HG03103 (cell line): ENCODE measurements at regions not wholly inside any gene's neighbourhood (a gene's known extent, or its start where the extent isn't known, plus 50 kb on each side); places are given as distances from the start of the nearest gene placed in this dataset.
"Not testable (repeated sequence)": the region's sequence is repeated elsewhere in the genome, so short reads cannot be mapped to it uniquely, and the experiment has no call there.

Experiments used
- ATAC-seq: cut with Tn5 transposase; IDR thresholded peaks from one replicate; pipeline ENCODE4 v1.9.1; 2021; ENCODE audit warnings: low read depth; ENCODE audit not compliant: unreplicated experiment

DNA sequence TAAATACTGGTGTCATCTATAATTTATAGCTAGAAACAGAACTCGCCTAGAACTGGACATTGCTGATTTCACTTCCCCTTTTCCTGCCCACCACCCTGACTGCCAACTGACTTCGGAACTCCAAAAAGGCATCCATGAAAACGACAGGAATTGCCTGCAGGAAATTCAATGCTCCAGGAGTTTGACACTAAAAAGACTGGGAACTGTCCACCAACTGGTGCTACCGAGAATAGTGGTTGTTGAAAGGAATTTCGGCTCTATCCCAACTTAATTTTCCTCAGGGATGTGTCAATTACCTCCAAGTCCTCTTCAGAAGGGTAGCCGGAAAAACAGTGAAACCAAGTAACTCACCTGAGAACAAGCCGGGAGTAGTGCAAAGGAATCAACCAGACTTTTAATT is 440.0 kb downstream of the PRELID2 start:
- ATAC-seq: not testable (repeated sequence)

DNA sequence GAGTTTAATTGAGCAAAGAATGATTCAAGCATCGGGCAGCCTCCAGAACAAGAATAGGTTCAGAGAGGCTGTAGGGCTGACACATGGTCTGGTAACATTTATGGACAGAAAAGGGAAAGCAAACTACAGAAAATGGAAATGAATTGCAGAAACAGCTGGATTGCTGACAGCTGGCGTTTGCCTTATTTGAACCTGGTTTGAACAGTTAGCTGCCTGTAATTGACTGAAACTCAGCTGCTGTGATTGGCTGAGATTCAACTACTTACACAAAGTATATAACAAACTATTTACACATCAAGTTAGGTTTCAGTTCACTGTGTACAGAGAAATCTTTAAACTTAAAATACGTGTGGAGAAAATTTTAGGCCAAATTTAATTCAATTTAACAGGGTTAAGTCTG is 441.7 kb downstream of the PRELID2 start:
- no peak for ATAC-seq

DNA sequence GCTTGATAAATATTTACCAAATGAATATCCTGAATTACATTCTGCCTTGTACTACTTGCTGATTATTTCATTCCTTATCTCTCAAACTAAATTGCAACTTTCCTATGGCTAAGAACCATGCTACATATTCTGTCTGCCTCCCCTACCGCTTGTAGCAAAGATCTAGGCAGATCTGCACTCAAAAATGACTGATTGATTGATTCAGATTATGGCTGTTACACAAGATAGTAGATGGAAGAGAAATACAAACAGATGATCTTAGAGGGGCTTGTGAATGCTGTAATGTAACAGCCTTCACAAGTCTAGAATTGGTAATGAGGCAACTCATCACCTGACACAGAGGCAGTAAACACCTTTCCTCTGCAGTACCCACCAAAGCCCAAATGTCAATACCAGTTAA is 446.1 kb downstream of the PRELID2 start:
- no peak for ATAC-seq

DNA sequence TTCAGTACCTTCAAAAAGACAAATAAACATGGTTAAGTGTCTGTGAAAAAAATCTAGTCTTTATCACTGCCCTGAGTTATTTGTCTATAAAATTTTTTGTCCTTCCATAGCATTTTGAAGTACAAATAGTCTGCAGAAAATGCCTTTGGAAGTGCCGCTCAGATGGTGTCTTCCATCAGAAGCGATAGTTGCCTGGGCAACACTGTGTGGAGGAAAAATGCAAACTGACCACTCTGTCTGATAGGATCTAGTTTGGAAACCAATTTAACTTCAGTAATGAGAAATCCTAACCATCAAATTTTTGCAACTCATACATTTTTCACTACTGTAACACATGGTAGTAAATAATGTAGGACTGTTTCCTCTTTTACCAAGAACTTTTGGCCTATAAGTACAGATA is 449.9 kb downstream of the PRELID2 start:
- no peak for ATAC-seq

DNA sequence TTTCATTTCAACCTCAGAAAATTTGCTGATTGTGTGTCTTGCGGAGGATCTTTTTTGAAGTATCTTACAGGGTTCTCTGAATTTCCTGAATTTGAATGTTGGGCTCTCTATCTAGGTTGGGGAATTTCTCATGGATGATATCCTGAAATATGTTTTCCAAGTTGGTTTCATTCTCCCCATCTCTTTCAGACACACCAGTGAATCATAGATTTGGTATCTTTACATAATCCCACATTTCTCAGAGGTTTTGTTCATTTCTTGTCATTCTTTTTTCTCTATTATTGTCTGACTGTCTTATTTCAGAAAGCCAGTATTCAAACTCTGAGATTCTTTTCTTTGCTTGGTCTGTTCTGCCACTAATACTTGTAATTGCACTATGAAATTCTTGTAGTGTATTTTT is 456.9 kb downstream of the PRELID2 start:
- ATAC-seq: no peak

DNA sequence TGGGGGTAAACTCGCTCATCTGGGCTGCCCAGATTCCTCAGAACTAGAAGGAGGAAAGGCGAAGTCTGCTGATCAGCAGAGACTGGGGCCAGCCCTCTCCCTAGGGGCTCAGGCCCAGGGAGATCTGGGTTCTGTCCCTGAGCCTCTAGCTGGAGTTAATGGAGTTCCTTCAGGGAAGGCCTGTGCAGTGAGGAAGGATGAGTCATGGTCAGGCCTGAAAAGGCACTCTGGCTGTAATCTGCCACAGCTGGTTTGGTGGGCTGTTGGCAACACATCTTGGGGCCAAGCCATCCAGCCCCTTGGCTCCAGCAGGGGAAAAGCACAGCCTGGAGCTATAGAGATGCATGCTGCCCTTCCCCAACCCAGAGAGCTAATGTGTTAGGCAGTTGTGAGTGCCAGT is 459.6 kb downstream of the PRELID2 start:
- no peak for ATAC-seq

DNA sequence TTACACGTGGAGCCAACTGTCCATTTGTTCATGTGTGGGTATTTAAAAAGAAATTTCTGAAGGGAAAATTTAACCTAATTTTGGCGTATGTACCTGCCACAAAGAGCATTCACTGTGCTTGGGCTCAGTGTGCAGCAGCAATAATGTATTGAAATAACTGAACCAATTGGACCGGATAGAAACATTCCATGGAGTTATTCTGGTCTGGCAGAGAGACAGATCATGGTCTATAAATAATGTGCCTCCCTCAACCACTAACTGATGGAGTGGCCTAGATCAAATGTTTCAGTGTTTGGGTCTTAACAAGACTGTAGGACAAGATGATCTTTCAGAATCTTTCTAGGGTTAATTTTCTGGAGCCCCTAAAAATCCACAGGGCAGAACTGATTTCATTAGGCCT is 469.7 kb downstream of the PRELID2 start:
- ATAC-seq: no peak

DNA sequence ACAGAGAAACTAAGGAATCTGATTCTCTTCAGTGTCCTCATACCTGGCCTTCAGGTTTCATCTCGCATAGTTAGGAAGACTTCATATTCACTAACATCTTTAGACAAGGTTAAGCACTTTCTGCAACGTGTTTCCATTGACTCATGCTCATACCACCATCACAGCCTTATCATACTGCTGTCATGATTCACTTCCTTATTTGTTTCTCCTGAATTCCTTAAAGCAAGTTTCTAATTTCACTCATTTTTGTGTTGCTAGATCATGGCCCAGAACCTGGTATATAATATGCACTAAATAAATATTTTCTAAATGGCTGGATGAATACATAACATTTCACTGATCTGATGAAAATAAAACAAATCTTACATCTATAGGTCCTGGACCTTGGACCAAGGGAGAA is 472.9 kb downstream of the PRELID2 start:
- ATAC-seq: no peak

DNA sequence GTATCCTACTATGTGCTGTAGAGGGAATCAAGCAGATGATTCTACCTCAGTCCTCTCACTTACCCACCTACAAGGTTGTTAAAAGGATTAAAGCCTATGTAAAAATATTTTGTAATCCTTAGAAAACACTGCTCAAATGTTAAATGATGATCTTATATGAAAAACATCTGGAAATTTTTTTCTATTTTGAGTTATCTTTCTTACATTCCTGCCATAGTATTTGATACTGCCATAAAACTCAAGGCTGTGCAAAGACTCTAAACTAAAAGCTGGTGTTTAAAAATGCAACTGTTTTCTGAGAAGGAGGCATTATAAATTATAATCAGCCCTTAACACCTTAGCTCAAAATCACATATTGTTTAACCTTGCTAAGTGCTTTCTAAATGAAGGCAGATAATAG is 474.2 kb downstream of the PRELID2 start:
- ATAC-seq: no peak

DNA sequence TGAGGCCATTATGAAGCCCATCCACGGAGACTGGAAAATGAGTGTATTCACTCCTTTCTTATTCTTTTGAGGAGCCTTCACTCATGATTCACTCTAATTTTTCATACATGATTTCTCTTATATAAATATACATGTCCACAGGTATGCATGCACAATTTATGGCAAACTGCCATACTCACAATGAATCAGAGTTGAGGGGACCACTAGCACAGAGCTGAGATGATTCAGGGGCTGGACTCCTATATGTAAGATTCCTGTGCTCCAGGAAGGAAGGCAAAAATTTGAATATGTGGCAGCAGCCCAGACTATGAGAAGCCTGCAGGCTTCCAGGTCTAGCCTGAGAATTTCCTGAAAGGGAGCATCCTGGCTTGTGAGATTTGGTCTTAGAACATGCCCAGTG is 484.6 kb downstream of the PRELID2 start:
- ATAC-seq: no peak

DNA sequence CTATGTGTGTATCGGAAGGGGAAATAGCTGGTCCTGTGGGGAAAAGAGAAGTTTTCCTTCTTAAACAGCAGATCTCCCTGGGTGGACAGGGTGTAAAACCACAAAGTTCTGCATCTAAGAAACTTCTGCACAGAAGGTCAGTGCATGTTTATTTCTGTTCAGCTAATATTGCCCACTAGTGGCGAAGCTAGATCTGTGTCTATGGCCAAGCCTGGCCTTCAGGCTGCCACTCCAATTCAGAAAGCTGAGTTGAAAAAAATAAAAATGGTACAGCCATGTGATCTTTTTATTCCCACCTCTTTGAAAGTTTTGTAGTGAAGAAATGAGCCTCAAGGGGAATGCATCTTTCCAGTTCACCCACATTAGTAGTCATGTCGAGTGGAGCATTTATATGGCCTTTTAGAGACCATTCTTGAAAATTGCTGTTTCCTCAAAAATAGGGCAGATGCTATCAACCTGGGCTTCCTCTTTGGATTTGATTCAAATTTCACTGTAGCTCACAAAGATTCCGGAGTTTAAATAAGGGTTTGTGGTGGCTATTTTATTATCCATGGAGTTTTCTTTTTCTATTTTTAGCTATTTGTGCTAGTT is 488.0 kb downstream of the PRELID2 start:
- ATAC-seq: no peak

DNA sequence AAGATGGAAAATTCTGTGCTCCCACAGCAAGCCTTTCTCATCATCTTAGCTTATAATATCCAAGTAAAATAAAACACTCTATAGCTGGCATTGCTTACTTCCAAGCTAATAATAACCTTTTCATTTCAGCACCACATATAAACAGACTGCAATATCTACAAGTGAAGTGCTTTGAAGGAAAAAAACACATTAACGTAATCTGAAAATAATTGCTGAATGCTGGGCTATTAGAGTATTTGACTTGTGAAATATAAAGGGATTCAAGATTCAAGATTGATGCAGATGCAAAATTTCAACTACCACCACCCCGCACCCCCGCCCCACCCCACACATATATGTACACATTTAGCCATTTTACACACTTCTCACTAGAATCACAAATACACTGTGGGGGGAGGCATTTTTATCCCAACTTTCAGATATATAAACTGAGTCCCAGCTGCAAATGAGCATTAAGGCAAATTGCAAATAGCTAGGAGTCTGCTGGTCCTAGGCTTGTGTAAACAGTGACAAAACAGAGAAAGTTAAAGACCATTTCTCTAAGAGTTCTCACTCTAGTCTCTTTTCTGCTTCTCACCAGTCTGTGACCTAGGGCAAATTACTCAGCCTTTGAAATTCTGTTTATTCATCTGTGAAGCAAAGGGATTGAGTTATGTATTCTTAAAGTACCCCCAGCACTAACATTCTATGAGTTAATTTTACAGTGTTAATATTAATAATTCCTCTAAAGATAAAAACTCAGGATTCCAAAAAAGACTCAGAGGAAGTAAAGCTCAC is 489.4 kb downstream of the PRELID2 start:
- no peak for ATAC-seq

DNA sequence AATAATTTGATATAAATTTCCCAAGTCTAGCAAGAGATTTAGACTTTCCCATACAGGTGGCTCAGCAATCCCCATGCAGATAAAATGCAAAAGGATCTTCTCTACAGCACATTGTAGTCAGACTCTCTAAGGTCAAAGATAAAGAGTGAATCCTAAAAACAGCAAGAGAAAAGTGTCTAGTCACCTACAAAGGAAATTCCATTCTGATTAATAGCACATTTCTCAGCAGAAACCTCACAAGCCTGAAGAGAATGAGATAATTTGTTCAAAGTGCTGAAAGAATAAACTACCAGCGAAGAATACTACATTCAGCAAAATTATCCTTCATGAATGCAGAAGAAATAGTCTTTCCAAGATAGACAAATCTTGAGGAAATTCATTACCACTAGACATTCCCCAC is 493.3 kb downstream of the PRELID2 start:
- no peak for ATAC-seq

DNA sequence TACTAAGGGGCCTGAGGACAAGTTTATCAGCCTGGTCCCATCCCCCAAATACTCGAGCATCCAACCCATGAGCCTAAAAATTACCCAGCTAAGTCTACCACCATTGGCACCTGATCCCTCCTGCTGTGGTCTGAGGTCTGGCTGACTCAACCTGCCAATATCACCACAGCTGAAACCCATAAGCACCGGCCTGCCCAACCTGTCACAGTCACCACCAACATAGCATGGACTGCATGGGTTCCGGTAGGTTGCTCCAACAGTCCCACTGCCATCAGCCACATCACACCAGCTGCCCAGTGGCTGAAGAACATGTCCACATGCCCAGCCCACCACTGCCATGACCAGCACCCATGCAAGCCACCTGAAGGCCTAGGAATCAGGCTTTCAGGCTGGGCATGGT is 495.0 kb downstream of the PRELID2 start:
- ATAC-seq: no peak

DNA sequence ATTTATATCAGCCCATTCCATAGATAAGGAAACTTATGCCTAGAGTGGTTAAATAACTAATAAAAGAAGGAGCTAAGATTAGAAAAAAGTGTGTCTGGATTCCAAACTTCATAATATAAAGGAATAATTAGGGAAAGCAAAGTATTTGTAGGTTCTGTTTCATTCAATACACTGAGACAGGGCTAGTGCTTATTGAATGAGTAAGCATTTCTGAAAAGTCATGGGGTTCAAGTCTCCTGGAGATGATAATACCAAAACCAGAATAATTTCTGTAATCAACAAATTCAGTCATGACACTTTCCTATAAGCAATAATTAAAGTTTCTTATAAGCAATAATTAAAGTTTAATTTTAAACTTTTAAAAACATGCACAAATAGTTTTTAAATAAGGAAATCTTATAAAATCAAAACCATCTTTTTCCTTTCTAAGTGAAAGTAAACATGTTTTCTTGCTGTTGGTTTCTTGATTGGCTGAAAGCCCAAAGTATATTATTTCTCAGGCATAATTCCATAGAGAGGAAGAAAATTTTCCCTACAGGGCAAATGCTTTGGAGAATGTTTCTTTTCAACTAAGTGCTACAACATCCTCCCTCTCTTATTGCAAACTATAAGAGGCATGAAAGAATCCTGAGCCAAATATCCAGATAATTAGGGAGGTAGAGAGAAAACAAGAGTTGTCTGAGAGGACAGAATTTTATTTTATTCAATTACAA is 510.2 kb downstream of the PRELID2 start:
- no peak for ATAC-seq

DNA sequence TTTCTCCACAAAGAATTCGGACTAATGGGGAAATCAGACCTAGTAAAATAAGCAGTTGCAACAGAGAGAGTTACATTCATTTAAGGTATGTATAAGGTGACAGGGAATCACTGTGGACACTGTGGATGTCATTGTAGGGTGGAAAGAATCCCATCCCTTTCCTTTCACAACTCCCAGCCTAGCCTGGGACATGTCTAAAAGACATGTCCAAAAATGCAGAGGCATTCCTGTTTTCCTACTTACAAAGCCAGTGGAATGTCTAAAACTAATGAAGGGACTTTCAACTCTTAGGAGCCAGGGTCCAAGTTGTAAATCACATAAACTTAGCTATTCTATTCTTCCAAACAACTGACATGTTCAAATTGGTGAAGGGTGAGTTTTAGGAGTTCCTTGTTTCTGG is 511.0 kb downstream of the PRELID2 start:
- ATAC-seq: no peak

DNA sequence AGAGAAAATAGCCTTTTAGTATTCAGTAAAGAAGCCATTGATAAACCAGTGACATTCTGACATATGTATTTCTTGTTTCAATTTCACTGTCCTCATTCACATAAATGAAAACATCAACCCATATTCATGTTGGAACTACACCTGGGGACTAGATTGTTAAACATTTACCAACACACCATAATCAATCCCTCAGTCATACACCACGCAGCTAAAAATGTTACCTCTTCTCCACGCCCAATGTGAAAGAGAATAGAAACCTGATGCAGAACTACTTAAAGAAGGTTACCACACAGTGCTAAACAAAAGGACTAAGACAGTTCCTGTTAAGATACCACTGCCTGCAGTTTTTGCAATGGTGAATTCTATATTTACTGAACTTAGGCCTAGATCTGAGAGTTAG is 518.9 kb downstream of the PRELID2 start:
- no peak for ATAC-seq

DNA sequence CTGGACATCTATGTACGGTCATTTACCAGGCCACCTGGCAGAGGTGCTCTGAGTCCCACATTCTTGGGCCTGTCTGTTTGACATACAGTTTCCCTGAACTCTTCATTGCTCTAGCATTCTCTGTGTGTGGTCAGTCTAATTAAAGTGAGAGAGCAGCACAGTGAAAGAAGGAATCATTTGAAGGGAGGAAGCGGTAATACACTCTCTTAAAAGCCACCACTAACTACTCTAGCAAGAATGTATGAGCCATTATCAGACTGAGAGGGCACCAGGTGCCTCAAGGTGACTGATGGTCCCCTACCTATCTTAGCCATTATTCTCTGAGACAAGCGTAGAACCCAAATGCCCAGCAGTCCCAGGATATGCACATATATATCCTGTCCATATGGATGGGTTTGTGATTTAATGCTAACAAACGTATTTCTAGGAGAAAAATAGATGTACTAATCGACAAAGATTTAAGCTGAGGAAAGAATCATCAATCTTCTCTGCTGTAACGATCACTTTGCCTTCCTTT is 527.2 kb downstream of the PRELID2 start:
- ATAC-seq: no peak

DNA sequence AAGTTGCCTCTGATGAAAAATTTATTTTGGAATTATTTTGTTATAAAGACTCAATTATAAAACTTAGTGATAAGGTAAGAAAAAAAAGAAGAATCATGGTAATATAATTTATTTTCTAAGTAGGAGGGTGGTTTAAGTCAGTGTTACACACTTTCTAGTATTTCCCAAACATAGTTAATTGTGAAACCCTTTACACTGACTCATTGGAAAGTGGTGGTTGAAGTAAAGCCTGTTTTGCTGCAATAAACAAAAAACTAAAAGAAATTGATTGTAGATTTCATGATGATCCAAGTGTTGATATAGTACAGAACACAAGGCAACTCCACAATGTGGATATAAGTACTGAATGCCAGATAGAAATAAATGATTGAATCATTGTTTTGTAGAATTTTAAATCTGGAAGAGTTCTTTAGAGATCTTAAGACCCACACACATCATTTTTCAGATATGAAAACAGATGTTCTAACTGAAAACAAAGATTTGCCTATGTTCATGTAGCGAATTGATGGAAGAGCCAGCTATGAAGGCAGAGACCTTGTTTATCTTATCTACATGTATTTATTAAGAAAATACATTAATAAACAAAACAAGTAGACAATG is 539.8 kb downstream of the PRELID2 start:
- ATAC-seq: no peak

DNA sequence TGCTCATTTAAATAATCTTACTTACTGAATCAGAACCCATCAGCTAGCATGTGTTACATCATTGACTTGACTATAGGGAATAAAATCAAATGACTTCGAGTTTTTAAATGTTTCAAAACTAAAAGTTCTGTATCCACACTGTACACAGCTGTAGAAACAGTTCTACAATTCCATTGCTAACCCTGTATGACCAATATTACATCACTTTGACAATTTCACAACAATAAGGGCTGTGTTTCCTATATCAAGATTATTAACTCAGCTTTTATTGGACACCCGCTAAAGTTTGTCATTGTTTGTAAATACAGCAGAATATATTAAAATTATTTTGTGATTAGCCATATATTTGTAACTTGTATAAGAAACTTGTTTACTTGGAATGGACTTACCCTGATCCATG is 540.8 kb downstream of the PRELID2 start:
- no peak for ATAC-seq

DNA sequence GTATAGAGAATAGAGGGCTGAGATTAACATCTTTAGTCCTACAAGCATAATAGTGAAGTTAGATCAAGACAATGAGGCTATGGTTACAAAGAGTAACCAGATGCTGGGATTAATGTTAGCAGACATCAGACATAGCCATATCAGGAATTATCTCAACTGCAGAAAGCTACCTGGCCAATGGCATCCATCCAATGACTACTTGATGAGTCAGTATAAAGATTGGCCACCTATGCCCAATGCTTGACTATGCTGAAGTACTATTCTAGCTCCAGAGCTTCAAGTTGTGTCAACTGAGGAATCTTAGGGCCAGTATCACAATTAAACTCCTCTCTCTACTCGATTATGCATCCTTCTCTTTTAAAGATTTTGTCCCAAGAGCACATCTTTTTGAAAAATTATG is 541.4 kb downstream of the PRELID2 start:
- ATAC-seq: no peak
